ENCODE measurements at regions not wholly inside any gene's neighbourhood (a gene's known extent, or its start where the extent isn't known, plus 50 kb on each side); places are given as distances from the start of the nearest gene placed in this dataset.

DNA sequence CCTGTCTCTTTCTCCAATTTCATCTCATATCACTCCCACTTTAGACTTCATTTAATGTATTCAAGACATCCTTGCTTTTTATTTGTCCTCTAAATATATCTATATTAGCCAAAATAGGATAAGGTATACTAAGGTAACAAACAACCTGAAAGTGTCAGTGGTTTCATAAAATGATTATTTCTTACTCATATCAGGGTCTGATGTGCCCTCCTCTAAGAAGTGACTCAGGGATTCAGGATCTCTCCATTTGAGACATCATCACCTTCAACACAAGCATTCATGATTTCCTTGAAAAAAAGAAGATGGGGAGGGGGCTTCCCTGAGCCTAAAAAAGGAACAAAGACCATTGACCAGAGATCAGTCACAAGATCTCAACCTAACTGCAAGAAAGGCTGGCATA lies 131.4 kb upstream of the POU2AF2 start:
- TF ChIP-seq CTCF (IDR thresholded peaks at IDR 0.05) = no peak
- no peak for TF ChIP-seq SIN3A (IDR thresholded peaks at IDR 0.05; ENCODE audit: borderline replicate concordance, insufficient read depth, low read depth, low read length)
- TF ChIP-seq TCF7L2 (IDR thresholded peaks at IDR 0.05; ENCODE audit: low read depth, low read length) = no peak
- no peak for TF ChIP-seq REST (IDR thresholded peaks at IDR 0.05; ENCODE audit: insufficient read depth in 1 of 2, low read depth in 2 of 2, low read length in 1 of 2)
